AG04450 (cell line): ENCODE measurements at regions not wholly inside any gene's neighbourhood (a gene's known extent, or its start where the extent isn't known, plus 50 kb on each side); places are given as distances from the start of the nearest gene placed in this dataset.

Experiments
- CTCF ChIA-PET: fragments of 300-600, 350-600 bp; formaldehyde crosslinking; extraction: SDS; loops from one replicate; lab custom pipeline; 2022; ENCODE audit warnings: antibody characterized with exemption, inconsistent platforms; lab: Charles Lee
- POLR2A ChIA-PET: fragments of 350-600 bp; formaldehyde crosslinking; extraction: SDS; loops from one replicate; lab custom pipeline; 2021; ENCODE audit warnings: antibody characterized with exemption, inconsistent platforms; lab: Yijun Ruan, JAX
- DNase-seq: peaks from one replicate; pipeline ENCODE4 v3.0.0-alpha.2; 2011; ENCODE audit warnings: low read depth, low spot score
- H3K27ac ChIP-seq: one replicate; pipeline ENCODE4 v1.5.1; 2012; ENCODE audit warnings: low read depth, low read length, control low read depth
- H3K27me3 ChIP-seq: one replicate; pipeline ENCODE4 v1.6.0; 2012; ENCODE audit warnings: low read length; ENCODE audit not compliant: control insufficient read depth, insufficient read depth
- H3K4me3 ChIP-seq: 2 replicates; pipeline ENCODE4 v1.5.1; 2011; ENCODE audit warnings: mild to moderate bottlenecking, low read depth, low read length, control low read depth
- H3K9me3 ChIP-seq: 2 replicates; pipeline ENCODE4 v1.5.1; 2012; ENCODE audit warnings: low read length; ENCODE audit not compliant: control insufficient read depth, insufficient read depth
- CTCF ChIP-seq: IDR thresholded peaks from 2 replicates; pipeline ENCODE4 v1.5.1; 2011; ENCODE audit warnings: low read depth, low read length, control low read depth, inconsistent platforms

- TF ChIP-seq CTCF, result no peak
- ChIA-PET POLR2A (no interaction called here), CTCF (no interaction called here)
- H3K4me3 ChIP-seq, result no peak overlapping the region
- no peaks in the 10 kb centered on the region for H3K27me3 ChIP-seq
- no peak for DNase-seq
- H3K9me3 ChIP-seq, result no peaks in the 10 kb centered on the region
- H3K27ac ChIP-seq, result no peak overlapping the region
These were observed 102.6 kb upstream of the NYAP2 start for GRCh38 chr2:225296951-225297350.

GRCh38 chr2:225295102-225295501 is 104.4 kb upstream of the NYAP2 start:
- no peak for TF ChIP-seq CTCF
- no peaks in the 10 kb centered on the region for H3K27me3 ChIP-seq
- no peak overlapping the region for H3K4me3 ChIP-seq
- H3K9me3 ChIP-seq, result no peaks in the 10 kb centered on the region
- no peak for DNase-seq
- ChIA-PET CTCF (interaction anchor here (1.3 kb wide), 1 partner anchor 12 kb away, joined by 5 read pairs; no protein-coding TSS in a partner anchor), POLR2A (no interaction called here)
- no peak overlapping the region for H3K27ac ChIP-seq

DNA sequence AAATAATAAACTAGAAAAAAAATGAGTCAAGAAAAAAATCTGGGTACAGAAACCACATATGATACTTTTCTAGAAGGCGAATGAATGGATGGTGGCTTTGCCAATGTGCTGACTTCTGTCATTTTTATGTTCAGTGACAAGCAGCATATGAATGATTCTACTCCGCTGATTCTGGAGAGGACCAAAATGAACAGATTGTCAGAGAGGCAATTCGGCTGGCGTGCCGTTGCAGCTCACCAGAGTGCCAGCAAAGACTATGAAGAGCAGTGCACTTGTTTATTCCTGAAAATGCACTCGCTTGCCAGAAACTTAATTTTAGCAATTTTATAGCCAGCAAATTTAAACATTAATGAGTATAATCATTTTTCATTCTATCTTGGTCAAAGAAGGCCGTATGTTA is 105.9 kb upstream of the NYAP2 start:
- no peaks in the 10 kb centered on the region for H3K9me3 ChIP-seq
- no peak overlapping the region for H3K4me3 ChIP-seq
- H3K27me3 ChIP-seq, result no peaks in the 10 kb centered on the region
- ChIA-PET CTCF (interaction anchor here (1.3 kb wide), 1 partner anchor 11 kb away, joined by 5 read pairs; no protein-coding TSS in a partner anchor), POLR2A (no interaction called here)
- DNase-seq, result no peak
- no peak for TF ChIP-seq CTCF
- no peak overlapping the region for H3K27ac ChIP-seq

- ChIA-PET POLR2A (no interaction called here), CTCF (no interaction called here)
- no peak for DNase-seq
- no peak for TF ChIP-seq CTCF
- no peak overlapping the region for H3K27ac ChIP-seq
- no peak overlapping the region for H3K4me3 ChIP-seq
- no peaks in the 10 kb centered on the region for H3K27me3 ChIP-seq
- H3K9me3 ChIP-seq, result no peaks in the 10 kb centered on the region
These were observed 108.6 kb upstream of the NYAP2 start for GRCh38 chr2:225290757-225291400.

- ChIA-PET CTCF (no interaction called here), POLR2A (no interaction called here)
- no peak for TF ChIP-seq CTCF
- H3K9me3 ChIP-seq, result no peaks in the 10 kb centered on the region
- DNase-seq, result no peak
- H3K27me3 ChIP-seq, result no peaks in the 10 kb centered on the region
- H3K27ac ChIP-seq, result no peak overlapping the region
- no peak overlapping the region for H3K4me3 ChIP-seq
These were observed 109.9 kb upstream of the NYAP2 start for GRCh38 chr2:225289659-225290058.
